GM18873 (cell line): ENCODE measurements at regions not wholly inside any gene's neighbourhood (a gene's known extent, or its start where the extent isn't known, plus 50 kb on each side); places are given as distances from the start of the nearest gene placed in this dataset.

Experiments
- ATAC-seq: cut with Tn5 transposase; IDR thresholded peaks from one replicate; pipeline ENCODE4 v1.9.1; 2021; ENCODE audit warnings: mild to moderate bottlenecking, moderate library complexity, moderate number of reproducible peaks; ENCODE audit not compliant: unreplicated experiment, low FRiP score

DNA sequence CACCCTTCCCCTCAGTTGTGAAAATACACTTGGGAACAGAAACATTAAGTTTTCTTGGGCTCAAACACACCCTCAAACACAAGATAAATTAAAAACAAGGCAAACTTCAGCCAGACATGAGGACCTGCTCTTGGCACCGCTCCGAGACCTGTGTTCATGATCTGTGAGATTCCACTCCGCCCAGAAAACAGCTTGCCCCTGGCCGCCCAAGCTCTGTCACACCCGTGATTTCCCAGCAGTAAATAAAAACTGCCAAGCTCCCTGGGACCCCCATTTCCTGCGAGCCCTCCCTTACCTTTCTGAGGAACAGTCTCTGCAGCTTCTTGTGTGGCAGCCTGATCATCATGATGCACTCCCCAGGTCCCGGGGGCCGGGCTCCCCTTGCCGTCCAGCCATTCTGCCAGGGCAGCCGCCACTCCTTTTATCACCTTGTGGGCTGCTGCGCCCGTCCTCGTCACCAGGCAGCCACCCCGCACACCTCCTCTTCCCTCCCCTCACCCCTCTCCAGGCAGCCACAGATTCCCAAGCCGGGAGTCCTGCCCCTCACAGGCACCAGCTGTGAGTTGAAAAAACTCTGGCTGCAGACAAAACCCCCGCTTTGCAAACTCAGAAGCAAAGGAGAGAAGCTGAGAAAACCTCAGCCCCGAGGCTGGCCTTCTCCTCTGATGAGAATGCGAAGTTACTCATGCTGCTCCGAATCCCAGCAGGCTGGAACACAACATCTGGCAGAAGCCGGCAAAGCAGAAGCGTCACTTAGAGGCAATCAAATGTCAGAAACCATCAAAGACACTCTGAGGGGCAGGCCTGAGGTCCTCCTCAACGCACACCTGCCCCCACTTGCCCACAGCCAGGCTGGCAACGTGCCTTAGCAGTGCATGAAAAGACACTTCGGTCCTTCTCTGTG, 130.4 kb upstream of the RPS6KA2 start:
- no peak for ATAC-seq

DNA sequence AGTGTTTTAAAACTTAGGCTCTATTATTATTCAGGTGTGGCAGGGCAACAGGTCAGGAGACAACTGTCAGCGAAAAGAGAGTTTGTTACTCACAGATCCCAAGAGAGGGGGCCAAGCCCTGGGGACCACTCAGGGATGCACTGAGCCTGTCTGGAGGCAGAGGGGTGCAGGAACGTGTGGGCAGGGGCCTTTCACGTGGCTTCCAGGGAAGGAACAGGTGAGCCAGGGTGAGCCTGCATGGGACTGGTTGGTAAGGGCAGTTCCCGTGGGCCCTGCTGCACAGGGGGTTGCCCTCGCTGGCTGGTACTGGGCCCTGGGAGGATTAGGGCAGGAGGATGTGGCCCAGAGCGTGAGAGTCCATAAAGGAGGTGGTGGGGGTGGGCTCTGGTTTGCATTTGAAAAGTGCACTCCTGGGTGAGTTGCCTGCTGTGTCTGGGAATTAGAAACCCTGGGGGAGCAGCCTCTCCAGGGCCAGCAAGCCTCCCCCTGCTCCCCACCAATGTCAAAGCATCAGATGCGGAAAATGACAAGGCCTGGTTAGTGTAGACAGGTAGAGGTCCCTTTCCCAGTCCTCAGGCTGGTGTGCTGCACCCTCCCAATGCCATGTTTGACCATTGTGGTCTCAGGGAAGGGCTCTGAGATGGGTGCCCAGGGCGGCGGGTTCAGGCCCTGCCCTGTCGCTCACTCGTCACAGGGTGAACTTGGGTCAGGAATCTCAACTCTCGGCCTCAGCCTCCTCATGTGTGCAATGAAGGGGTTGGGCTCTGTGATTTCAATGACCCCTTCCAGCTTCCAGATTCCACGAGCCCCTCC, 127.4 kb upstream of the RPS6KA2 start:
- ATAC-seq, result no peak

DNA sequence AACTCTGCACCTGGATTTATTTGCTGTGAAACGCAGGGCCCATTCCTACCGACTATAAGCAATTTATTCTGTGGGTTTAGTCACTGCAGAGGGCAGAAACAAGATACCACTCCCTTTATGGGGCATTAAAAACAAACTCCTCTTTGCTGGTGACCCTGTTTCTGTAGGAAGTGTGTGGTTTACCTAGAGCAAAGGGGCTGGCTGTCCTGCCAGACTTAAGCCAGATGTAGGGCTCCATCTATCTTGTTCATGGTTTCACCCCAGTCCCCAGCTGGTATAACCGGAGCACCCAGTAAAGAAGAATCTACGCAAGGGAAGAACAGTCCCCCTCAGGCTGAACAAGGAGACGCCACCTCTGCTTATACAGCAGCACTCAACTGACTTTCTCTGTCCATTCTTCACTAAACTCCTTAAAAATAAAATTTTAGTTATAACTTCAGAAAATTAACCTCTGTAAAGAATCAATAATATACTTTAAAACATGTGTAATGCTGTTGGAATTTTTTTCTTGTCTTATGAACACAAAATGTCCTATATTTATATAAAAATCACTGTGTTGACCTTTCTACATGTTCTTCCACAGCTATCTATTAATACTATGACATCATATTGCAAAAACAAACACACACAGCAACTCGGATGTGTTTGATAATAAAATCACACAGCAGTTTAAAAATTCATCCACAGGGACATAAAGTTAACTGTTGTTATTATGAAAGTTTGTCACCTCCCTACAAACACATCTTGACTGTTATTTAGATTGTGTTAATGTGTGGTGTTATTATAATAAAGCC, 126.1 kb upstream of the RPS6KA2 start:
- no peak for ATAC-seq

DNA sequence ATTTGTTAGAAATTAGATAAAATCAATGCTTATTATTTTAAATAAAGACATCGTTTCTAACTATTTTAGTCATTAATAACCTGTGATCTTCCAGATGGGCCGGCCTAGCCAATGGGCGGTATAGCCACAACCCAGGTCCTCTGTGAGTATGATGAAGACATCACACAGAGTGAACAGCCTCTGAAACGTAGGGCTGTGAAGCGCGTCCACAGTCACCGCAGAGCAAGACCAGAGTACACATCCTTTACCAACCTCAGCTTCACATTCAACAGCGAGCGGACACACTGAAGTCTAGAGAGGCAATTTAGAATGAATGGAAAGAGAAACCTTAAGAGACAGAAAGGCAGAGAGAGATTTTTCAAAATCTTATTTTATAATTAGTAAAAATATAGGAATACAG, 125.0 kb upstream of the RPS6KA2 start:
- ATAC-seq, result peak; percentile 78

DNA sequence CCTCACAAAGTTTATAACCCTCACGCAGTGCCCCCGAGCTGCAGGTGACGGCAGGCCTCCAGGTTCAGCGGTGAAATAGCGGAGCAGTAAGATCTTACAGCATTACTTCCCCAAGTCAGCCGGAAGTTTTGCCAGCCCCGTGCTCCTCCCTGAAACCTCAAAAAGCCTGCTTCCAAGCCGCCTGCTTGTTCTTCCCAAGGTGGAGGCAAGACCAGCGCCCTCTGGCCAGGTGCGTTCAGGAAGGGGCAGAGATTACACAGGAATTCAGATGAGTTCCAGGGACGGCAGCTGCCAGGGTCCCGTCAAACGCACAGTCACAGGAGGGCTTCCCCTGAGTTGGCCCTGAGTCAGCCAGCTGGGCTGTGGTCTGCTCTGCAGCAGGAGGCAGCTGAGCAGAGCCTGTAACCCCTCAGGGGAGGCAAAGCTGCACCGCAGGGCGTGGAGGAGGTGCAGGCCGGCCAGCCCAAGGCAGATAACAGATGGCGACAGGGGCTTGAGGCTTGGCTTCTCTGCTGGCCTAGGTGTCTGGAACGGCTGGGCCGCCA, 124.1 kb upstream of the RPS6KA2 start:
- peak; percentile 65 for ATAC-seq

DNA sequence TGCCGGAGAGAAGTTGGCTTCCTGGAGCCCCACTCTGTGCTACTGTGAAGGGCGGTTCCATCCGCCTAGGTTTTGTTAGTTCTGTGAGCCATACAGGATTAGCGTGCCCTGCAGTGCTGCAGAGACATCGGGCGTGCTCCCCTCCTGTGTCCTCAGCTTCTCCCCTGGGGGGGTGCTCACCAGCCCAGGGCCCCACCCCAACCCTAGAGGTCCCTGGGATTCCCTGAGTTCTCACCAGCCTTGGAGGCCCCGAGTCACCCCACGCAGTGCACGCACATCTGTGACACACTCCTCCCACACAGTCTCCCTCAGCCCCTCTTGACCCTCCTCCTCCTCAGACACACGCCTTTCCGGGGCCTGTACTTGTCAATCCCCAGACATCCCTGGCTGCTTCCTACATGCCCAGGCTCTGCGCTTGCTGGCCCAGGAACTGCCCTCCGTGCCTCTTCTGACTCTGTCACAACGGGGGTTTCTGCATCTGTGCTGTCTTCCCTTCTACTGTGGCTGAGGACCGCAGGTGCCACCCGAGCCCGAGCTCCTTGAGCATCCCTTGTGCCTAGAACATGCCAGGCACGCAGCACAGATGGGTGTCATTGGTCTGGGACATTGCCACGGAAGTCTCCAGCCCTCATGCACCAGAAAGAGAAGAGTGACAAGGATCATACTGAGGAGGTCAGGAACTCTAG, 123.2 kb upstream of the RPS6KA2 start:
- ATAC-seq, result no peak

DNA sequence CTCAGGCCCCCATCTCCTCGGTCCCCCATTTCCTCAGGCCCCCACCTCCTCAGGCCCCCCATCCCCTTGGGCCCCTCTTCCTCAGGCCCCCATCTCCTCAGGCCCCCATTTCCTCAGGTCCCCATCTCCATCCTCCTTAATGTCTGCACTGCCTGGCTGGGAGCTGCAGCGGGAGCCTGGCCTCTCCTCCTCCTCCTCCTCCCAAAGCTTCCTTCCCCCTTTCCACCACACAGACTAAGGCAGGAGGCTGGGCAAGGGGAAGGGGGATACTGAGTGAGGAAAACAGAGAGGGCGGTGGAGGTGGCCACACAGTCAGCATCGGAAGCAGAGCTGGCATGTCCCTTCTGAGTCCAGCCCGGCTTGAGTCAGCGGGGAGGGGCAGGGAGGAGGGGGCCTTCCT, 122.6 kb upstream of the RPS6KA2 start:
- no peak for ATAC-seq

DNA sequence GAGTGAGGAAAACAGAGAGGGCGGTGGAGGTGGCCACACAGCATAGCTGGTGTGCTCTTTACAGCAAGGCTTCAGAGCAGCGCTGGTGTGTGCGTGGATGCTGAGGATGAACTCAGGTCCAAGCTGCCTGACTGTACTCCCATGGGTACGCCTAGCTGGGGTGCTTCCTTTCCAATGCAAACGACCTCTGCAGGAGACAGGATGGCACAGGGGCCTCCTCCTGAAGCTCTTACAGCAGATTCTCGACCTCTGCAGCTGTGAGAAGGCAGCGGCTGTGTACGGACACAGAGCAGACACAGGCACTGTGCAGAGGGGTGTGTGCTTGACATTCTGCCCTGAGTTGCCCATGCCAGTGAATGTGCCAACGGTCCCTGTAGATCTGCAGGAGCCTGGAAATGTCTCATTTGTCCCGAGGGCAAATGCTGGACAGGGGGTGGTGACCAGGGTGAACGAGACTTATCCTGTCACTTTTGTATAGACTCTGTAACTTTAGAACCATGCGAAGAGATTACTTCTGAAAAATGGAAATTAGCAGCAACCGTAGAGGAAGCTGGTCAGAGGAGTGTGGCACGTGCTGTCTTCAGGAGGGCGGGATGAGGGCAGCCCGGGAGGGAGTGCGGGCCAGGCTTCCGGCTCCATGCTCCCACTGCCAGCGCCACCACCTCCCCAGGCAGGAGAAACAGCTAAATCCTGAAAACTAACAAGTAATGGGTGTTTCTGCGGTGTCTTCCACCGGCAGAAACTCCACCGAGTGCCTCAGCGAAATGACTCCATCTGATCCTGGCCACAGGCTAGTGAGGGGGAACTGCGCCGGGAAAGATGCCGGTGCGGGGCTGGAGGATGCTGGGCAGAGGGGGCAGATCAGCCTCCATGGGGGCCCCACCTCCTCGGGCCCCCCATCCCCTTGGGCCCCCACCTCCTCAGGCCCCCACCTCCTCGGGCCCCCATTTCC, 120.9 kb upstream of the RPS6KA2 start:
- no peak for ATAC-seq

DNA sequence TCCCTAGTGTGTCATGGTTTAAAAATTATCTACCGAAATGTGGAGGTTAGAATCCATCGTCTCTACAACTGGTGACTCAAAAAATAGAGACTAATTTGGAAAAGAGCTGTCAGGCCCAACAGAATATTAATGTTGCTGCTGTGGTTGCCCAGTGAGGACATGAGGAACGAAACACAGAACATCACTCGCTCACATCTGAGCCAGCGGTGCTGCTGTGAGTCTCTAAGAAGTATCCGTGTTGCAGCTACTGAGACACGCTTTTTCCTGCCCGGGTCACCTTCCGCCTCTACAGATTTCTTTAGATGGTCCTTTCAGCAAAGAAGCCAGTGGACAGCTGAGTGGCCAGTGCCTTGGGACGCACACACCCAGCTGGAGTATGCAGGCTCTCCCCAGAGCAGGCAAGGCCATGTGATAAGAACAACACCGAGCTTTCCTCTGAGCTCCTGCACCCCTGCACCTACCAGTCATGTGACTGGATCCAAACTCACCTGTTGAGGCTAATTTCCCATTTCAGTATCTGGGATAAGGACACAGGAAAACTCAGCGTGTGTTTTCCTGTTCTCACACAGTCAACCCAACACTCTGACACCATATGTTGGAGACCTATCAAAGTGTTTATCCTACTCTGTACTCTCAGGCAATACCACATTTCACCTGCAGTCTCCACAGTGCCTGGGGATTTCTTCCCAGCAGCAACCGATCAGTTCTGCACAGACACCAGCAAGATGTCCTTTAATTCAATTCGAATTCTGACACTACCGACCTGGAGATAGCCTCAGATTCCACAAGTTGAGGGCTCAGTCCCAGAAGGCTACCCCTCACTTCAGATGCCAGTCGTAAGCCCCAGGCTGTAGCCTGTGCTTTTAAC, 119.0 kb upstream of the RPS6KA2 start:
- ATAC-seq, result no peak

DNA sequence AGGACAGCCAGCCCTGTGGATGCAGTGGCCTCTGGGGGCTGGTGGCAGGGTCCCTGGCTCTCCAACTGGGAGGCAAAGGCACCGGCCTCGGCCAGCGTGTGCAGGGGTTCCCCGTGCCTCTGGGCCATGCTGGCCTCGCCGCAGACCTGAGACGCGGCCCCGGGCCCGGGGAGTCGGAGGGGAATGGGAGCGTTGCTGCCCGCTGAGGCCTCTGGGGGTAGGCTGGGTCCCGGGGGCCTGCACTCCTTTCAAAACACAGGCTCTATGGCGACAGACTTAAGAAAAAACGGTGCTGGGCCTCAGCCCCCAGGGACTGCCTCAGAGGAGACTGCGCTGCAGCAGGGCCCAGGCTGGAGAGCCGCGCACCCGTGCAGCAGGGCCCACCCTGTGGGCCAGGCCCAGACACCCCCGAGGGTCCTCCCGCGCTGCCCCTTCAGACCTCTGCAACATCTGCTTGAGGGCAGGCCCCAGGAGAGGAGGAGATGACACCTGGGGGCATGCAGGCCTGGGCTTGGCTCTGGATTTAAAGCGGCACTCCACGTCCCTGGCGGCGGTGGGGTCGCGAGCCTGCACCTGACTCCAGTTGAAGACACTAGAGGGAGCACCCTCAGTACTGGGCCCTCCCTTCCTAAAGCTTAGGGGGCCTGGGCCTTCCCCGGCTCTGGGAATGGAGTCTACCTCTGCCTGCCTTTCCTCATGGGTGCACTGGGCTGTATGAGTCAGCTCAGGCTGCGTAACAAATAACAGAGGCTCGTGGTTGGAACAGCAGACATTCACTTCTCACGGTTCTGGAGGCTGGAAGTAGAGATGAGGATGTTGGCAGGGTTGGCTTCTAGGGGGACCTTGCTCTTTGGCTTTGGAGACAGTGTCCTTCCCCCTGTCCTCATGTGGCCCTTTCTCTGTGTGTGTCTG, 117.4 kb upstream of the RPS6KA2 start:
- no peak for ATAC-seq

DNA sequence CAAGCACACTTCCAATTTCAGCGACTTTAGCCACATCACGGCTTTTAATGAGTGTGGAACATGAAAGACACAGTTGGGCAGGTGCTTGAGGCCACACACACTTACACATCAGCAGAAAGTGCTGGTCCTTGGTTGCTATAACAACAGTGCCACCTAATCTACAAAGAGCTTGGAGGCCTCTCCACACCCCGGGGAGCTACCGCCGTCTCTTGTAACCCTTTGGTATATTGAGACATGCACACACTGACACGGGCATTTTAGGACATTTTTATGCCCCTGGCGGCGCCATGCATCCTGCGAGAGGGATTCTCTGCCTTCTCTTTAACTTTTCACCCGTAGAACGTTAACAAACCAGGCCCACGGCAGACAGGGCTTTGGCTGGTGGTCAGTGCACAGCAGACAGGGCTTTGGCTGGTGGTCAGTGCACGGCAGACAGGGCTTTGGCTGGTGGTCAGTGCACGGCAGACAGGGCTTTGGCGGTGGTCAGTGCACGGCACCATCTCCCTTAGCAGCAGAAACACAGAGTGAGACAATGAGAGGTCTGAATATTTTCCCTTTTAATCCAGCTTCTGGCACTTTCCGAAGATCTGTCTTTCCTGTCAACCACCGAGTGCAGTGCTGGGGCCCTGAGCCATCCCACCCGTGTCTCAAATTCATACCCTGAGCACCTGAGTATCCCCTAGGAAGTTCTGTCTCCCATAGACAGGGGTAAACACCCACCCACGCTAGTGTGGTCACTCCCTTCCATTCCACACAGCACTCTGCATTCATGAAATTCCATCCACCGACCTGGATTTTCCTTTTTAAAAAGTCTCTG, 116.6 kb upstream of the RPS6KA2 start:
- no peak for ATAC-seq

DNA sequence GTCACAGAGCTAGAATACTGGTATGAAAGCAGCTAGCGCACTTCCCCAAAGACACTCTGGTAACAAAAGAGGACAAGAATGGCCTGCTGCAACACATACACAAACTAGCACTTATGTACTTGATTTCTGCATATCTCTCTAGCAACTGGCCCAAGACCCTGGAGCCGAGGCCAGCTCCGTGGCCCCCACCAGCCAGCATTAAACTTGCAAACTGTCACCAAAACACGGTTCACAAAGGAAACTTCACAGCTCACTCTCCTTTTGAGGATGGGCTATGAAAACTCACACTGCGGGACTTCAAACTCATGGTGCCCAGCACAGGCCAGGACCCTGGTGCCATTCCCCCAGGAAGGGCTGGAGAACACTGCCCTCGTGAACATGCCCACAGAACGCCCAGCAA, 115.9 kb upstream of the RPS6KA2 start:
- no peak for ATAC-seq

DNA sequence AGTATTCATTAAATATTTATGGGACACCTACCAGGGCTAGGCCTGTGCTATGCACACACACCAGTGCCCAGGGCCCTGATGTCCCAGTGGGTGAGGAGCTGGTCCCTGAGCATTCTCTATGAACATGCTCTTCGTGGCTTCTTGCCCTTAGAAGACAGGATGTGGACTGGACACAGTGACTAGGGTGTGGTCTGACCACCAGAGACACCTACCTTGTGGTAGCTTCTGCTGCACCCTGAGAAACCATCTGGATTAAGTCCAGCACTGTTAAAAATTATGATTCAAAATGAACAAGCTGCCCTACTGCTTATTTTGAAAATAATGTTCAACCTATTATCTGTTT, 112.9 kb upstream of the RPS6KA2 start:
- ATAC-seq, result no peak

DNA sequence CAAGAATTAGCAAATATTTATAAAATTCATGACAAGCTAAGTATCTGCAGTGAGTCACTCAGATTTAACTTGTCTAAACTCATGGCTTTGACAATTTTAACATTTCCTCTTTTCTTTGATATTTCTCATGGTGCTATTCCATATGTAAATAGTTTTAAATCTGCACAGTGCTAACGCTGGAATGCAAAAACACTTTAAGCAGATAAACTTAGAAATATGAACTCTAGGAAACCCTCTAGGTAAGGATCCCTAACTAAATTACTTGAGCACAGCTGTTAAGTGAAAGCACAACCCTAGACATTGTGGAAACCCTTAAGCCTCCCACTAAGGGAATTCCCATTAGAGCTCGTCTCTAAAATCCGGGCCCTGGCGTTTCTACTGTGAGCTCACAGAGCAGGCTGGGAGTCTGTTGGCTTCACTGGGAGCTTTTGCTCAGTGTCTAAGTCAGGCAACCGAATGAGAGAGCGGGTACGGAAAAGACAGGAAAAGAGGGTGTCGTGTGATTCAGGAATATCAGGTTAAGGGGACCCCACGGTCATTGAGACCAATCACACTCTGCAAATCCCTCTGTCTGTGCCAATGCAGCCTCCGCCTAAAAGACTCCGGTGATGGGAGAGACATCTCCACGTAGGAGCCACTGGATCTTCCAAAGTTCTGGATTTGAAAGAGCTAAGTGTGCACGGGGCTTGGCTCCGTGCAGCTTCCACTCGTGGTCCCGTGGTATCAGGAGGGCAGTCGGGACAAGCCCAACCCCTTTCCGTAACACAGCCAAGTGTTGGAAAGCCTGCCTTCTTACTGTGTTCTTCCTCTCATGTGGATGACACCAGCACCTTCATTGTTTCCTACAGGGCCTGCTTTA, 112.3 kb upstream of the RPS6KA2 start:
- no peak for ATAC-seq

DNA sequence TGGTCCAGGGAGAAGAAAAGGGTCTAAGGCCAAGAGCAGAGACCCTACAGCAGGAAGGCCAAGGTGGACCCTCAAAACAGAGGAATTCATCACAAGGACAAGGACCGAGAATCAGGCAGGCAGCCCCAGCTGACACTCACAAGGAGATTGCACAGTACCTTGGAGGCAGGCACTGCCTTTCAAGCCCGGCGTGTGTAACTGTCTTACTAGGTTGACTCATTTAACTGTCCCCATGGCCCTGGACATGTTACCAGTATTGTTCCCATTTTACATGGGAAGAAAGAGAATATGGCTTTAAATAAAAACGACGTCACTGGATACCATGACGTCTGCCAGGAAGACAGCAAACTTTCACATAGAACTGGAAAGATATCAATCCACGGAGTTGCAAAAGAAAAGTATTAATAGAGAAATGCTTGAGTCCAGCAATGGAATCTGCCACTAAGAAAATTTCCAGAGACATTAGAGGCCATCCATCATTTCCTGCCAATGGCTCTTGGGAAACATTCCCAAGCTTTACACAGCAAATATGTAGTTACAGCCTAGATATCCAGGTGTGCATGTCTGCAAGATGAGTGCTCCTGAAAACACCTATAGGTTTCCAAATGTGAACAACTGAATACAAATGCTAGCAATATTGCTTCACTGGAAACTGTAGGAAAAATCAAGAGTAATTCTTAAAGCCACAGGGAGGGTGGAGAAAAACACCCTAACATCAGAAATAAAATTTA, 111.5 kb upstream of the RPS6KA2 start:
- no peak for ATAC-seq
